ENCODE measurements at regions not wholly inside any gene's neighbourhood (a gene's known extent, or its start where the extent isn't known, plus 50 kb on each side); places are given as distances from the start of the nearest gene placed in this dataset.
"Not testable (repeated sequence)": the region's sequence is repeated elsewhere in the genome, so short reads cannot be mapped to it uniquely, and the experiment has no call there.

- intact Hi-C loops (cut with DNase I); DNase-seq: not testable (repeated sequence)
Observed at GRCh38 chr2:236787376-236787775, 217.8 kb downstream of the ACKR3 start.

GRCh38 chr2:236787885-236788284 is 218.3 kb downstream of the ACKR3 start:
- DNase-seq = no peak
- intact Hi-C loops (cut with DNase I) = no loop called here

GRCh38 chr2:236790963-236791362 is 221.3 kb downstream of the ACKR3 start:
- intact Hi-C loops (cut with DNase I) = no loop called here
- no peak for DNase-seq

- DNase-seq = no peak
- intact Hi-C loops (cut with DNase I) = no loop called here
Observed at GRCh38 chr2:236793023-236794011, 223.7 kb downstream of the ACKR3 start.

- intact Hi-C loops (cut with DNase I) = no loop called here
- DNase-seq = no peak
Observed at GRCh38 chr2:236794176-236794957, 224.7 kb downstream of the ACKR3 start.

- intact Hi-C loops (cut with DNase I) = no loop called here
Observed at GRCh38 chr2:236795169-236795860, 225.7 kb downstream of the ACKR3 start.

GRCh38 chr2:236795861-236796219 is 226.2 kb downstream of the ACKR3 start:
- intact Hi-C loops (cut with DNase I) = no loop called here
- DNase-seq = no peak

More at GRCh38 chr2:236795169-236795860, 225.7 kb downstream of the ACKR3 start:
- DNase-seq = no peak

- intact Hi-C loops (cut with DNase I) = no loop called here
Observed at GRCh38 chr2:236796236-236796635, 226.6 kb downstream of the ACKR3 start.

GRCh38 chr2:236797411-236797810 is 227.8 kb downstream of the ACKR3 start:
- intact Hi-C loops (cut with DNase I) = no loop called here
- DNase-seq = no peak

More at GRCh38 chr2:236796236-236796635, 226.6 kb downstream of the ACKR3 start:
- no peak for DNase-seq

GRCh38 chr2:236798491-236798890 is 228.9 kb downstream of the ACKR3 start:
- intact Hi-C loops (cut with DNase I) = no loop called here
- DNase-seq = no peak

GRCh38 chr2:236799391-236800026 is 229.9 kb downstream of the ACKR3 start:
- no peak for DNase-seq
- intact Hi-C loops (cut with DNase I) = no loop called here

GRCh38 chr2:236802862-236803261 is 233.2 kb downstream of the ACKR3 start:
- DNase-seq = no peak
- intact Hi-C loops (cut with DNase I) = no loop called here

GRCh38 chr2:236803621-236804020 is 234.0 kb downstream of the ACKR3 start:
- no peak for DNase-seq
- intact Hi-C loops (cut with DNase I) = no loop called here

GRCh38 chr2:236805800-236806531 is 236.3 kb downstream of the ACKR3 start:
- intact Hi-C loops (cut with DNase I) = no loop called here
- DNase-seq = no peak

GRCh38 chr2:236809716-236810115 is 240.1 kb downstream of the ACKR3 start:
- intact Hi-C loops (cut with DNase I) = no loop called here
- DNase-seq = no peak

GRCh38 chr2:236811062-236811656 is 241.5 kb downstream of the ACKR3 start:
- no peak for DNase-seq
- intact Hi-C loops (cut with DNase I) = no loop called here

- no peak for DNase-seq
- intact Hi-C loops (cut with DNase I) = no loop called here
Observed at GRCh38 chr2:236813766-236814165, 244.1 kb downstream of the ACKR3 start.

- intact Hi-C loops (cut with DNase I) = no loop called here
- DNase-seq = no peak
Observed at GRCh38 chr2:236814593-236814992, 245.0 kb downstream of the ACKR3 start.

- DNase-seq = no peak
- intact Hi-C loops (cut with DNase I) = no loop called here
Observed at GRCh38 chr2:236815746-236816145, 246.1 kb downstream of the ACKR3 start.
